ENCODE measurements at regions not wholly inside any gene's neighbourhood (a gene's known extent, or its start where the extent isn't known, plus 50 kb on each side); places are given as distances from the start of the nearest gene placed in this dataset.

- Histone ChIP-seq H3K27ac (ENCODE audit: insufficient read depth, low read length, poor library complexity, severe bottlenecking) (no peak overlapping the region), H3K4me3 (ENCODE audit: insufficient read depth, low read depth, low read length, poor library complexity, severe bottlenecking) (no peak overlapping the region), H3K27me3 (replicated peaks; ENCODE audit: control insufficient read depth, insufficient read depth, low read length, poor library complexity, severe bottlenecking) (no peaks in the 10 kb centered on the region), H3K36me3 (ENCODE audit: control insufficient read depth, insufficient read depth, low read length) (no peaks in the 10 kb centered on the region), H3K9me3 (ENCODE audit: control insufficient read depth, low read length) (no peaks in the 10 kb centered on the region), H3K4me1 (ENCODE audit: control insufficient read depth, insufficient read depth, low read length, poor library complexity, severe bottlenecking) (no peaks in the 10 kb centered on the region)
- DNase-seq: no peak
Measured at GRCh38 chr10:83272666-83273434, 866.5 kb upstream of the GHITM start.

- Histone ChIP-seq H3K9me3 (ENCODE audit: control insufficient read depth, low read length) (no peaks in the 10 kb centered on the region), H3K4me1 (ENCODE audit: control insufficient read depth, insufficient read depth, low read length, poor library complexity, severe bottlenecking) (no peaks in the 10 kb centered on the region), H3K27ac (ENCODE audit: insufficient read depth, low read length, poor library complexity, severe bottlenecking) (no peak overlapping the region), H3K36me3 (ENCODE audit: control insufficient read depth, insufficient read depth, low read length) (no peaks in the 10 kb centered on the region), H3K4me3 (ENCODE audit: insufficient read depth, low read depth, low read length, poor library complexity, severe bottlenecking) (no peak overlapping the region), H3K27me3 (replicated peaks; ENCODE audit: control insufficient read depth, insufficient read depth, low read length, poor library complexity, severe bottlenecking) (no peaks in the 10 kb centered on the region)
- DNase-seq: no peak
Measured at GRCh38 chr10:83274088-83274487, 865.2 kb upstream of the GHITM start.

GRCh38 chr10:83276971-83277370 lies 862.3 kb upstream of the GHITM start:
- Histone ChIP-seq H3K9me3 (ENCODE audit: control insufficient read depth, low read length) (no peaks in the 10 kb centered on the region), H3K36me3 (ENCODE audit: control insufficient read depth, insufficient read depth, low read length) (no peaks in the 10 kb centered on the region), H3K4me1 (ENCODE audit: control insufficient read depth, insufficient read depth, low read length, poor library complexity, severe bottlenecking) (no peaks in the 10 kb centered on the region), H3K27me3 (replicated peaks; ENCODE audit: control insufficient read depth, insufficient read depth, low read length, poor library complexity, severe bottlenecking) (no peaks in the 10 kb centered on the region), H3K27ac (ENCODE audit: insufficient read depth, low read length, poor library complexity, severe bottlenecking) (no peak overlapping the region), H3K4me3 (ENCODE audit: insufficient read depth, low read depth, low read length, poor library complexity, severe bottlenecking) (no peak overlapping the region)
- no peak for DNase-seq

GRCh38 chr10:83283151-83283550 lies 856.2 kb upstream of the GHITM start:
- DNase-seq: no peak
- Histone ChIP-seq H3K27ac (ENCODE audit: insufficient read depth, low read length, poor library complexity, severe bottlenecking) (no peak overlapping the region), H3K4me1 (ENCODE audit: control insufficient read depth, insufficient read depth, low read length, poor library complexity, severe bottlenecking) (no peaks in the 10 kb centered on the region)

GRCh38 chr10:83287374-83287773 lies 851.9 kb upstream of the GHITM start:
- H3K27me3 ChIP-seq (replicated peaks; ENCODE audit: control insufficient read depth, insufficient read depth, low read length, poor library complexity, severe bottlenecking): no peaks in the 10 kb centered on the region
- H3K4me1 ChIP-seq (ENCODE audit: control insufficient read depth, insufficient read depth, low read length, poor library complexity, severe bottlenecking): no peaks in the 10 kb centered on the region
- no peak overlapping the region for H3K4me3 ChIP-seq (ENCODE audit: insufficient read depth, low read depth, low read length, poor library complexity, severe bottlenecking)
- no peak for DNase-seq
- H3K36me3 ChIP-seq (ENCODE audit: control insufficient read depth, insufficient read depth, low read length): no peaks in the 10 kb centered on the region
- no peak overlapping the region for H3K27ac ChIP-seq (ENCODE audit: insufficient read depth, low read length, poor library complexity, severe bottlenecking)
- no peaks in the 10 kb centered on the region for H3K9me3 ChIP-seq (ENCODE audit: control insufficient read depth, low read length)

More at GRCh38 chr10:83283151-83283550, 856.2 kb upstream of the GHITM start:
- Histone ChIP-seq H3K9me3 (ENCODE audit: control insufficient read depth, low read length) (no peaks in the 10 kb centered on the region), H3K4me3 (ENCODE audit: insufficient read depth, low read depth, low read length, poor library complexity, severe bottlenecking) (no peak overlapping the region), H3K27me3 (replicated peaks; ENCODE audit: control insufficient read depth, insufficient read depth, low read length, poor library complexity, severe bottlenecking) (no peaks in the 10 kb centered on the region), H3K36me3 (ENCODE audit: control insufficient read depth, insufficient read depth, low read length) (no peaks in the 10 kb centered on the region)

GRCh38 chr10:83289373-83289772 lies 849.9 kb upstream of the GHITM start:
- Histone ChIP-seq H3K27me3 (replicated peaks; ENCODE audit: control insufficient read depth, insufficient read depth, low read length, poor library complexity, severe bottlenecking) (no peaks in the 10 kb centered on the region), H3K36me3 (ENCODE audit: control insufficient read depth, insufficient read depth, low read length) (no peaks in the 10 kb centered on the region), H3K9me3 (ENCODE audit: control insufficient read depth, low read length) (no peaks in the 10 kb centered on the region), H3K4me1 (ENCODE audit: control insufficient read depth, insufficient read depth, low read length, poor library complexity, severe bottlenecking) (no peaks in the 10 kb centered on the region), H3K27ac (ENCODE audit: insufficient read depth, low read length, poor library complexity, severe bottlenecking) (no peak overlapping the region), H3K4me3 (ENCODE audit: insufficient read depth, low read depth, low read length, poor library complexity, severe bottlenecking) (no peak overlapping the region)
- DNase-seq: no peak

GRCh38 chr10:83289948-83290347 lies 849.4 kb upstream of the GHITM start:
- no peaks in the 10 kb centered on the region for H3K27me3 ChIP-seq (replicated peaks; ENCODE audit: control insufficient read depth, insufficient read depth, low read length, poor library complexity, severe bottlenecking)
- H3K4me1 ChIP-seq (ENCODE audit: control insufficient read depth, insufficient read depth, low read length, poor library complexity, severe bottlenecking): no peaks in the 10 kb centered on the region
- H3K4me3 ChIP-seq (ENCODE audit: insufficient read depth, low read depth, low read length, poor library complexity, severe bottlenecking): no peak overlapping the region
- H3K27ac ChIP-seq (ENCODE audit: insufficient read depth, low read length, poor library complexity, severe bottlenecking): no peak overlapping the region
- no peak for DNase-seq
- H3K36me3 ChIP-seq (ENCODE audit: control insufficient read depth, insufficient read depth, low read length): no peaks in the 10 kb centered on the region
- no peaks in the 10 kb centered on the region for H3K9me3 ChIP-seq (ENCODE audit: control insufficient read depth, low read length)

- Histone ChIP-seq H3K27ac (ENCODE audit: insufficient read depth, low read length, poor library complexity, severe bottlenecking) (no peak overlapping the region), H3K36me3 (ENCODE audit: control insufficient read depth, insufficient read depth, low read length) (no peaks in the 10 kb centered on the region), H3K4me3 (ENCODE audit: insufficient read depth, low read depth, low read length, poor library complexity, severe bottlenecking) (no peak overlapping the region), H3K4me1 (ENCODE audit: control insufficient read depth, insufficient read depth, low read length, poor library complexity, severe bottlenecking) (no peaks in the 10 kb centered on the region), H3K27me3 (replicated peaks; ENCODE audit: control insufficient read depth, insufficient read depth, low read length, poor library complexity, severe bottlenecking) (no peaks in the 10 kb centered on the region), H3K9me3 (ENCODE audit: control insufficient read depth, low read length) (no peaks in the 10 kb centered on the region)
- no peak for DNase-seq
Measured at GRCh38 chr10:83301732-83302131, 837.6 kb upstream of the GHITM start.

GRCh38 chr10:83302623-83303022 lies 836.7 kb upstream of the GHITM start:
- no peaks in the 10 kb centered on the region for H3K27me3 ChIP-seq (replicated peaks; ENCODE audit: control insufficient read depth, insufficient read depth, low read length, poor library complexity, severe bottlenecking)
- no peaks in the 10 kb centered on the region for H3K9me3 ChIP-seq (ENCODE audit: control insufficient read depth, low read length)
- no peak overlapping the region for H3K4me3 ChIP-seq (ENCODE audit: insufficient read depth, low read depth, low read length, poor library complexity, severe bottlenecking)

GRCh38 chr10:83310688-83311087 lies 828.6 kb upstream of the GHITM start:
- H3K27ac ChIP-seq (ENCODE audit: insufficient read depth, low read length, poor library complexity, severe bottlenecking): no peak overlapping the region
- no peaks in the 10 kb centered on the region for H3K27me3 ChIP-seq (replicated peaks; ENCODE audit: control insufficient read depth, insufficient read depth, low read length, poor library complexity, severe bottlenecking)
- H3K36me3 ChIP-seq (ENCODE audit: control insufficient read depth, insufficient read depth, low read length): no peaks in the 10 kb centered on the region
- H3K4me3 ChIP-seq (ENCODE audit: insufficient read depth, low read depth, low read length, poor library complexity, severe bottlenecking): no peak overlapping the region
- H3K4me1 ChIP-seq (ENCODE audit: control insufficient read depth, insufficient read depth, low read length, poor library complexity, severe bottlenecking): no peaks in the 10 kb centered on the region
- no peak for DNase-seq
- peaks cover 4% of the 10 kb centered on the region for H3K9me3 ChIP-seq (ENCODE audit: control insufficient read depth, low read length)

More at GRCh38 chr10:83302623-83303022, 836.7 kb upstream of the GHITM start:
- H3K4me1 ChIP-seq (ENCODE audit: control insufficient read depth, insufficient read depth, low read length, poor library complexity, severe bottlenecking): no peaks in the 10 kb centered on the region
- no peak overlapping the region for H3K27ac ChIP-seq (ENCODE audit: insufficient read depth, low read length, poor library complexity, severe bottlenecking)
- no peak for DNase-seq
- H3K36me3 ChIP-seq (ENCODE audit: control insufficient read depth, insufficient read depth, low read length): no peaks in the 10 kb centered on the region

All from effector memory CD4-positive, alpha-beta T cell (primary cell).